ENCODE measurements at regions not wholly inside any gene's neighbourhood (a gene's known extent, or its start where the extent isn't known, plus 50 kb on each side); places are given as distances from the start of the nearest gene placed in this dataset.
"Not testable (repeated sequence)": the region's sequence is repeated elsewhere in the genome, so short reads cannot be mapped to it uniquely, and the experiment has no call there.

DNA sequence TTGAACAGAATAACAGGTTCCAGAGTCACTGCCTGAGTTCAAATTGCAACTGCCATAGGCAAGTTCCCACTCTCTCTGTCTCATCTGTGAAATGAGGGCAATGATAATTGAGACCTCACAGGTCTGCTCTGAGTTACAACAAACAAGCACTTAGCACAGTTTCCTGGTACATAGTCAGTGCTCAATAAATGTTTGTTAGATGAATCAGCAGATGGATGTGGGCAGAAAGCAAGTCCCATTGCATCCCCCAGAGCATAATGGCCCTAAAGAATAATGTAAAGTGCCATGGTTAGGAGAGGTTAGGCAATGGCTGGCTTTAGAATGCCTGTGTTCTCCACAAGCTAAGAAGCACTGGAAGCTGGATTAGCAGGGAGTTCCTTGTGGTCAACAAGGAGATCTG is 136.5 kb upstream of the LARP1 start:
- DNase-seq, result no peak

DNA sequence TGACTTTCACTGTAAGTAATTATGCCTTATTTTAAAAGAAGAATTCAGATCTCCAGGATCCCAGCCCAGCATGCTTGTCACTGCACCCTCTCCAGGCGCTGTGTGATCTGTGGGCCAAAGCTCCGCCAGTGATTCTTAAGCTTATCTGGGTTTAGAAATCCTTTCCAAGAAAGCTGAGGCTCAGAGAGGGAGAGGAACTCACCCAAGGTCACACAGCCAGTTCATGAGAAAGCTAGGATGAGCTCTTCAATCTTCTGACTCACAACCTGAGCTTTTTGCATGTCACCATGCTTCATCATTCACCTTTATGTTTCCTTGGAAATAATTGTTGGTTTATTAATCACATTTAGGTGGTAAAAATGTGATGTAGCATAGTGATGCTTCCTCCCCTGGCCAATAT is 136.6 kb upstream of the HAND1 start:
- DNase-seq, result no peak

DNA sequence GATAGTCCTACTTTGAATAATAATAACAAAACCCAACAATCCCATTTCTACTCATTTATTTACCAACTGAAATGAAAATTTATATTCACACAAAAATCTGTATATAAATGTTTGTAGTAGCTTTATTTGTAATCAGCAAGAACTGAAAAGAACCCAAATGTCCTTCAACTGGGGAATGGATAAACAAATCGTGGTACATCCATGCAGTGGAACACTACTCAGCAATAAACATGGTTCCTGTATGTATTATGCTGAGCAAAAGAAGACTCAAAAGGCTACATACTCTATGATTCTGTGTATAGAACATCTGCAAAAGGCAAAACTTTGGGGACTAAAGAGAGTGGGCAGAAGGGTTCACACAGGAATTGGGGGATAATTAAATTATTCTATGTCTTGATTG is 136.1 kb upstream of the HAND1 start:
- no peak for DNase-seq

DNA sequence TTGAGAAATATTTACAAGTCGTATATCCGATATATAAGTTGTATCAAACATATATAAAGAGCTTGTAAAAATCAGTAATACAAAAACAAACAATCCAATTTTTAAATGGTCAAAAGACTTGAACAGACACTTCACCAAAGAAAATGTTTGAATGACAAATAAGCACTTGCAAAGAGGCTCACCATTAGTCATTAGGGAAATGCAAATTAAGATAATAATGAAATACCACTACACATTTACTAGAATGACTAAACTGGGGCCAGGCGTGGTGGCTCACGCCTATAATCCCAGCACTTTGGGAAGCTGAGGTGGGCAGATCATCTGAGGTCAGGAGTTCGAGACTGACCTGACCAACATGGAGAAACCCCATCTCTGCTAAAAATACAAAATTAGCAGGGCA is 134.6 kb upstream of the HAND1 start:
- DNase-seq, result no peak

DNA sequence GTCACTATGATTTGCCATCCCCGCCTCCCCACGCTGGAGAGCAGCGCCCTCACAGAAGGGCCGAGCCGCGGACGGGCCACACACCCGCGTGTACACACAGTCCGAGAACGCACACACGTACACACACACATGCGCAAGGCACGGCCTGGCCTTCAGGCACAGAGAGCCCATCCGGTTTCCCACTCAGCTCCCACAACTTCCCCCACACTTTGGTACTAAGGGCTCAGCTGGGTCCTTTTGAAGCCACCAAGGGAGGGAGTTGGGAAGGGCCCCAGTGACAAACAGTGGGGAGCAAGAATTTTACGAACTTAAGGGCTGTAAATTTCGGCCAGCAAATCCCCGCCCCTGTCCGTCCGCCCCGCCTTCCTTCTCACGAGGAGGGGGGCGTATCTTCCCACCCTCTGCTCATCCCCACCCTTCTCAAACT is 133.3 kb upstream of the HAND1 start:
- DNase-seq, result no peak

DNA sequence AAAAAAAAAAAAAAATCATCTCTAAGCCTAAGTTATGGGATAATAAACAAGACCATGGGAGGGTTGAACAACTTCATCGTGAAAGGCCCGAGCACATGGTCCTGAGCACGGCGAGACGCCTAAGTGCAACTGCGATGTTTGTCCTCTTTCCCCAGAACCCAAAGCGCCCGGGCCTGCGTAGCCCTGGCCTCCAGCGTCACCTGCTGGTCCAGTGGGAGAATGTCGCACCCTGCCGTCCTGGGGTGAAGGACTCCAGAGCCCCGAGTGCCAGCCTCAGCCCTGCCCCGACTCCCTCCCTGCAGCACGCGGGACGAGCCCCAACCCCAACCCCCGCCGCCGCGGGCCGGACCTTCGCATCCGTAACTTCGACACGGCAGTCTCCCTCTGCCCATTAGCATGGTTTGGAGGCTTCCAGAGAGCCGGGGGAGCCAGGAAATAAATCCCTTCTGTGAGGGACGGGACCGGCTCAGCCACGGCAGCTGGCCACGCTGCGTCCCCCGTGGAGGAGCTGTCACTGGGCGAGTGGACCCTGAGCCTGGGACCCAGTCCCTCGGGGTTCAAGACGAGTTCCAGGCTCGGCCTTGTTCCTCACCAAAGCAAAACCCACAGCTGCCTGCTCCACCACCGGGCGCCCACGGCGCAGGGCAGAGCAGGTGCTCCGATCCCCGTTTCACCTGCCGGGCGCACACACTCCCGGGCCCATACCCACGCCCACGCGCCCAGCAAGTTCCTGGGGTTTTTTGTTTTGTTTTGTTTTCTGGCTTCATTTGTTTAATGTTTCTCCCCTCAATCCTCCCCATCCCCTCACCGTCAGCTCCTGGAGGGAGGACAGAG is 132.5 kb upstream of the HAND1 start:
- DNase-seq, result peak; percentile 13

DNA sequence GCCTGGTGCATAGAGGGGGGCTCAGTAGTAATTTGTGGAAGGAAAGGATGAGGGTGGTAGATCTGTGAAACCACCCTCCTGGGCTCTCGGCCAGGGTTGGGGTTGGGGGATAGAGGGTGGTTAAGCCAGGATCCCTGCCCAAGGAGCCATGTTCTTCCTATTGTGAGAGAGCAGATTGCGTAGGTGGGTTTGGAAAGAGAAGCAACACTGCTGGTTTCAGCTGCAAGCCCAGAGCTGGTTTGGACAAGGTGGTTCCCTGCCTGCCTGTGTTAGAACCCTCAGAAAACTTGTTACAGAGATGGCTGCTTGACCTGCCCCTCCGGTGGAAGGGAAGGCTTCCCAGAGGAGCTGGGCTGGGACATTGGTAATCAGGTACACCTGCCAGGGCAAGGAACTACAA is 131.2 kb upstream of the HAND1 start:
- no peak for DNase-seq

DNA sequence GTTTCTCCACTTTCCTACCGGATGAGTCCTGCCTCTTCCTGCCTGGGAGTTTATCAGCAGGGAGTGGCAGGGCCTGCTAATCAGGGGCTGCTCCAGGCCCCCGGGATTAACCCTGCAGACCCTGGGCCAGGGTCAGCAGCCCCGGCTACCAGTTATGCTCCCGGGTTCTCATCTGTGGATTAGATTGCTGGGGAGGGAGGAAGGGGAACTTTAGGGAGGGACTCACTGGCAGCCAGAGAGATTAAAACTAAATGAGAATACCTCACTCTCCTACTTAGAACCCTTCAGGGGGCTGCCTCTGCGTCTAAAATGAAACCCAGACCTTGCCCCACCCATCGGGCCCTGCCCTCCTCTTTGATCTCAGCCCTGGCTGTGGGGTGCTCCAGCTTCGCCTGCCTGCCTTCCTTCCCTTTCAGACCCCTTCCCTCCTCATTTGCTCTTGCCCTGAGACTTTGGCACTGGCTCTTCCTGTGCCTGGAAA is 130.5 kb upstream of the HAND1 start:
- DNase-seq, result no peak

DNA sequence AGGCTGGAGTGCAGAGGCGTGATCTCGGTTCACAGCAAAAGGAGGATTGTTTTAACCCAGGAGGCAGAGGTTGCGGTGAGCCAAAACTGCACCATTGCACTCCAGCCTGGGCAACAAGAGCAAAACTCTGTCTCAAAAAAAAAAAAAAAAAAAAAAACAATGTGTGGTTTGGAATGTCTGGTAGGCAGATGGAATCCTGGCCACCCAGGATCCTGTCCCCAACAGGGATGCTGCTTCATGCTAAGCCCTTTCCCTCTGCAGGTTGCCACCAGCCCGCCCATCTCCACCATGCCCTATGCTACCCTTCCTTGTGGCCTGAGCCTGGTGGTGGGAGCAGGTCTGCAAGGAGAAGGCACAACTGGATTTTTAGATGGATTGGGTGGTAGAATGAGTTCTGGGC is 129.7 kb upstream of the HAND1 start:
- DNase-seq, result no peak

DNA sequence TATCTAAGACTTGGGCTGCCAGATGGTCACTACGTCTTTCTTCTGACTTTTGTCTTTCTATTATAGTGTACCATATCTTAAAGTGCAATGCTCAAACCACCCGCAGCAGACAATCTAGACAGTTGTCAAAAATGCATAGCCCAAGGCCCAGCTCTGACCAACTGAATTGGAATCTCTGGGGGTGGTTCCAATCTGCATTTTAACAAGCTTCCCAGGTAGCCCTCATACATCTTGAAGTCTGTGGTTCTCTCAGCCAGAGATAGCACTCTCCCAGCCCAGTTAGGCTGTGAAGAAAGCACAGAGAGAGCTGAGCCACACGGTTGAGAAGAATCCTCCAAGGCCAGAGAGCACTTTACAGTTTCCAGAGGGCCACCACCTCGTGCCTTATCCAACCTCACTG is 128.2 kb upstream of the HAND1 start:
- DNase-seq, result no peak

DNA sequence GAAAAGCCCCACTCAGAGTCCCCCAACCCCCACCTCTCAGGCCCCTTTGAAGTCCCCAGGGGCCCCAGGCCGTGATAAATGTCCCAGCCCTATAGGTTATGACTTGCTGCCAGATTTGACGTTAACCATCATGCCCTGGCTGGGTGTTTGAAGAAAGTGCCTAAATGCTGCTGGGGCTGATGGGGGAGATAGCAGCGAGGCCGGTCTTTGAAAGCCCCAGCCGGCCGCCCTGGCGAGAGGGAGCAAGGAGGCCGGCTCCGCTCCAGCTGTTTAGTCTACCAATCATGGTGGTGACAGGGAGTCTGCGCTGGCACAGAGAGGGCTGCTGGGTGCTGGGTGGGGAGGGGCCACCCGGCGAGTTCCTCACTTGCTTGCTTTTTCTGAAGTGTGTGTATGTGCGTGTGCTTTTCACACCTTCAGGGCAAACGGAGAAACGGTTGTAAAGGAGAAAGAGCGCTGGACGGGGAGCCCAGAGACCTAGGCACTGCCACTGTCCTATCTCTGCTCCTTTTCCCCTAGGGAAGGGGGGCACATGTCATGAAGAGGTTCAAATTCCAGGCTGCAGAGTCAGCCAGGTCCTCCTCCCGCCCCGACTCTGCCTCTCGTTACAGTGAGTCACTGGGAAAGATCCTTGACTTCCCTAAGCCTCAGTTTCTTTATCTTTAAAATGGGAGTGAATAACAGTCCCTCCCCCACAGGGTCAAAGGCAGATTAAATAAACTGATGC is 126.1 kb upstream of the HAND1 start:
- DNase-seq, result no peak

DNA sequence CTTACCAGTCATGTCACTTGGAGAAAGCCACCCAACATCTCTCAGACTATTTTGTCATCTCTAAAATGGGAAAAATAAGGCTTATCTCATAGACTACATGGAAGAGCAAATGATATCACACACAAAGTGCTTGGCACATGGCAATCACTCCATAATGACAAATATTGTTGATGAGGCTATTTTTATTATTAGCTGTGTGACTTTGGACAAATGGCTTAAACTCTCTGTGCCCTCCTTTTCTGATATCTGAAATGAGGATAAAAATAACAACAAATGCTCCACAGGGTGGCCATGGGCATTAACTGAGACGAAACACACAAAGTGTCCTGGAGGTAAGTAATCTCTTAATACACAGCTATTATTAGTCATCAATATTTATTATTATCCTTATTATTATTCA is 125.5 kb upstream of the HAND1 start:
- DNase-seq, result no peak

DNA sequence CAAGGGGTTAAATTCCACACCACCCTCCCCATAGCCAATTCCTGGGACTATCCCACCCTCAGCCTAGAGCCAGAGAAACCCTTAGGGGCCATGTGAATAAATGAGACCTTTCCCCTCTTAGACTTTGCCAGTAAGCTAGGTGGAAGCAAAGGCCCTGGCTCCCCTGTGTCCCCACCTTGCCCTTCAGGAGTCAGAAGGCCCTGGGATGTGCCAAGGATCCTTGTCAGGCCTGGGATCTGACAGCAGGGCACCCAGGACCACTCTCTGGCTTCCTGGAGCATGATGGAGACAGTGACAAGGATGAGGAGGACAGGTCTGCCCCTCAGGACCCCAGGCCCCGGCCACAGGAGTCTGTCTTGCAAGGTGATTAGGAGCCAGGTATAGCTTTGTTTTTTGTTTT is 125.0 kb upstream of the HAND1 start:
- no peak for DNase-seq

DNA sequence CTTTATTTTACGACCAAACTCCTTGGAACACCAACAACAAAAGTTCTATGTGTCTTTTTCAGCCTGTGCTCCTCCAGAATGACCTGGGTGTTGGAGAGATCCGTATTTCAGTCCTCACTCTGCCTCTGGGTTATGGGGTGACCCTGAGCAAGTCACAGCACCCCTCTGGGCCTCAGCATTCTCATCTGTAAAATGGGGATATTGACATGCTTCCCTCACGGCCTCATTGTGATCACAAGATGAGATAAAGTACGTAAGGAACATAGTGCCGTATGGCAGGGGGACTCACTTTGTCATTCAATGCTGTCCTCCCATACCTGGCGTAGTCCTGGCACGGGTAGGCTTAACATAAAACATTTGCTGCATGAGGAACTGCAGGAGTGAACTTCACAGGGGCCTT is 123.0 kb upstream of the HAND1 start:
- DNase-seq, result no peak

DNA sequence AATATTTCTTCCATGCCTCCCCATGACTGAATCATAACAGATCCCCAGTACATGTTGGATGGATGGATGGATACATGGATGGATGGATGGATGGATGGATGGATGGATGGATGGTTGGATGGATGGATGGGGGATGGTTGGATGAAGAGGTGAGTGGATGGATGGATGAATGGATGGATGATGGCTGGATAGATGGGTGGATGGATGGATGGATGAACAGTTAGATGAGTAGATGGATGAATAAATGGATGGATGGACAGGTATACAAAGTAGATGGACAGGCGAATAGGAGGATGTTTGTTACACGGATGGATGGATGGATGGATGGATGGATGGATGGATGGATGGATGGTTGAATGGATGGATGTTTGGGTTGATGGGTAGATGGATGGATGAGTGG is 120.0 kb upstream of the HAND1 start:
- DNase-seq, result no peak

DNA sequence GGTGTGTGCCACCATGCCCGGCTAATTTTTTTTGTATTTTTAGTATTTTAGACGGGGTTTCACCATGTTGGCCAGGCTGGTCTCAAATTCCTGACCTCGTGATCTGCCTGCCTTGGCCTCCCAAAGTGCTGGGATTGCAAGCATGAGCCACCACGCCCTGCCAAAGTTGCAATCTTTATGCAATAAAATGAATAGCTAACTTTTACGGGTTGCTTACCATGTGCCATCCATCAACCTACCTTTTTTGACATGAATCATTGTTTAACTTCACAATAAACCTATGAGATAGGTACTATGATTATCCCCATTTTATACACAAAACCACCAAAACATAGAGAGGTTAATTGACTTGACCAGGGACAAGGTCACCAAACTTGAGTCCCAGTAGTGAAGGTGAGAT is 118.8 kb upstream of the HAND1 start:
- DNase-seq, result not testable (repeated sequence)

DNA sequence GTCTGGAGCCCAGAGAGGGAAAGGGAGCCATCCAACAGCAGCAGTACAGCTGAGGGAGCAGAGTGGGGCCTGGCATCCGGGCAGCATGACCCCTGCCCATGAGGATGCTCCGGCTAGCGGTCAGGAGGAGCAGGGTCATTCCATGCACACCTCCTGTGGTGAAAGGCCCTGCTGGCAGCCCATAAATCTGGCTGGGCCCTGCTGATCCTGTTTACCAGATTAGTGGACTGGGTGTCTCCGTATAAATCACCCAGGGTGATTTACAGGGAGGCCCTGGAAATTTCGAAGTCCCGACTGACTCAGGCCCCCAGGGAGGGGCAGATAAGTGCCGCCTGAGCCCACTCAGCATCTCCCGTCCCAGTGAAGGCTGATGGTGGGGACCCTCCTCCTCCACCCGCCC is 117.6 kb upstream of the HAND1 start:
- DNase-seq, result no peak

DNA sequence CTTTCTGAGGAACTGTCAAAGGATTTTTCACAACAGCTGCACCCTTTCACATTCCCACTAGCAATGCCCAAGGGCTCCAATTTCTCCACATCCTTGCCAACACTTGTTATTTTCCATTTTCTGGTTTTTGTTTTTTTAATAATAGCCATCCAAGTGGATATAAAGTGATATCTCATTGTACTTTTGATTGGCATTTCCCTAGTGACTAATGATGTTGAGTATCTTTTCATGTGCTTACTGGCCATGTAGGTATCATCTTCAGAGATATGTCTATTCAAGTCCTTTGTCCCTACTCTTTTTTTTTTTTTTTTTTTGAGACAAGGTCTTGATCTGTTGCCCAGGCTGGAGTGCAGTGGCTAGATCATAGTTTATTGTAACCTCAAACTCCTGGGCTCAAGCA is 115.8 kb upstream of the HAND1 start:
- no peak for DNase-seq

DNA sequence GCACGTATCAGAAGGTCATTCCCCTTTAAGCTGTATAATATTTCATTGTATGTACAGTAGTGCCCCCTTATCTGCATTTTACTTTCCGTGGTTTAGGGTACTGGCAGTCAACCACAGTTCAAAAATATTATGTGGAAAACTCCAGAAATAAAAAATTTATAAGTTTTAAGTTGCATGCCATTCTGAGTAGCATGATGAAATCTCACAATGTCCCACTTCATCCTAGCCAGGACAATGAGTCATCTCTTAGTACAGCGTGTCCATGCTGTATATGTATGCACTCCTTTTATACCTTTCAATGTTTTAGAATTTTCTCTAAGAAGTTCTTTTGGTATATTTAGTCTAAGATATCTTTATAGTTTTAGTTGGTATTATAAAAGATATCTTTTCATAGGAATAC is 115.0 kb upstream of the HAND1 start:
- no peak for DNase-seq

DNA sequence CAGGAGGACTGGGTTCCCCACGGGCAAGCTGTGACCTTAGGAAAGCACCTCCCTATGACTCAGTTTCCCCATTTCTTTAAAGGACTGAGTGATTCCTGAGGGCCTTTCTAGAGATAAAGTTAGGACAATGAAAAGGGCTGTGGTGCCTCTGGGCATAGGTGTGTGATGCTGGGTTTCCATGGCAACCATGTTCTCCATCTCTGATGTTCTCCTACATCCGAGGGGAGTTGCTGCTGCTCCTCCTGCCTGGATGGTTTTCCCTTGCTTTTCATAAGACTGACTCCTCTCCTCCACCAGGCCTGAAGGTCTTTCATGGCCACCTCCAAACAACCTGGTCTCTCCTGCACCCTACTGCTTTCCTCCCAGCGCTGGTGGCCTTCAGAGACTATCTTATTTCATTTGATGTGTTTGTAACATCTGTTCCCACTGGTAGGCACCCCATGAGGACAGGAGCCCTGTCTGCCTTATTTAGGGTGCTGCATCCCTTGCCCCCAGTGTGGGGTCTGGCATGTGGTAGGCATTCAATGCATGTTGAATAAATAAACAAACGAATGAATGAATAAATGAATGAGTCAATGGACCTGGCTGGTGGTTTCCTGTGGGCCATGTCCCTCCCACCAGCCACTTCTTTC is 112.2 kb upstream of the HAND1 start:
- DNase-seq, result no peak

DNA sequence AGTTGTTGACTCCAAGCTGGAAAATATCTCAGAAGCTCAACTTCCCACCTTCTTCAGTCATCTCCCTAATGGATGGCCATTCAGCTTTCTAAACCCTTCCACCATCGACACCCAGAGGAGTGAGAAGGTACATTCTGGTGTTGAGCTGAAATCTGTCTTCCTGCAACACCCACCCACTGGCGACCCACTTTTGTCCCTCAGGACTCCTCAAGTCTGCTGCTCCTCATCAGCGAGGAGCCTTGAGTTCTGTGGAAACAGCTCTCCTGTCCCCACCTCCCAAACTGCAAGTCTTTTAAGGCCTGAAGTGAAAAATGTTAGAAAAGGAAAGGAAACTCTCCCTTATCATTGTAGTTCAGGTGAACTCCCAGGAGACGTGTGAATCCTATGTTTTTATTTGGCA is 111.5 kb upstream of the HAND1 start:
- no peak for DNase-seq

DNA sequence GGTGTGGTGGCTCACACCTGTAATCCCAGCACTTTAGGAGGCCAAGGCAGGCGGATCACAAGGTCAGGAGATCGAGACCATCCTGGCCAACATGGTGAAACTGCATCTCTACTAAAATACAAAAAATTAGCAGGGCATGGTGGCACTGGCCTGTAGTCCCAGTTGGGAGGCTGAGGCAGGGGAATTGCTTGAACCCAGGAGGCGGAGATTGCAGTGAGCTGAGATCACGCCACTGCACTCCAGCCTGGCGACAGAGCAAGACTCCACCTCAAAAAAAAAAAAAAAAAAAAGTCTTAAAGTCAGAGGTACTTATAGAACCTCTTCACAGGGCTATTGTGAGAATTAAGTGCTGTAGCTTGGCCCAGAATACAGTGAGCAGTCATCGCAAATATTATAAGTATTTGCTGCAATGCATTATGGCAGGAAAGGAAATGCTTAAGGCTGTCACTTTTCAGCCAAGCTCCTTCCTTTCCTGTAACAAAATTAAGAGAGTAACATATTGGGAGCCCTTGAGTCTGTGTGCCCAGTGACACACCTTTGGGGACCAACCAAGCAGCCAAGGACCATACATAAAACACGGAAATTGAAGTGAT is 110.9 kb upstream of the HAND1 start:
- DNase-seq, result not testable (repeated sequence)

DNA sequence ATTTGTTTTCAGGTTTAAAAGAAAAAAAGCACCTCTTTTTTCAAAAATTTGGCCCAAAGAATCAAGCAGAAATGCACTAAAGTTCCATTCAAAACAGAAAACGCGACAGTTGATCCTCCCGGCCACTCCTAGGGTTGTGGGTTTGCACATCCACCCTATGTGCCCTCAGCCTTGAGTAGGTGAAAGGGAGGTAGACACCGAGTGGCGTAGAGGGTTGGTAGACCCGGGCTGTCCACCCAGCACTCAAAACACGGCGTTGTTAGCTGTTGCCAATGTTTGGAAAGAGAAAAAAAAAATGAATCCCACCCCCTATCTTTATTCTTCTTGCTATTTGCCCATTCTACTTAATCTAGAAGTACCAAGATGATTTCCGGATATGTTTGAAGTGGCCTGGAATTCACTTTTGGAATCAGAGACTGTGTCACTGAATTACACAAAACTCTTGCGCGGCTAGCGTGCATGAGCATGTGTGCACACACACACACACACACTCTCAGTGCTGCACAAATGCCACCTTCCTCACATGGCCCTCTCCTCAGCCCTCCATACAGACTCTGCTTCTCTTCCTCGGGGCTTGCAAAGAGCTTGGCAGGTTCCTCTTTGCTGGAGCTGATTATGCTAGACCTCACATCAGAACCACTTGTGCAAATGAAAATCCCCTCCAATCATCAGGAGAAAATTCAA is 110.2 kb upstream of the HAND1 start:
- no peak for DNase-seq

Measured in NCI-H510A (cell line).